ENCODE measurements at regions not wholly inside any gene's neighbourhood (a gene's known extent, or its start where the extent isn't known, plus 50 kb on each side); places are given as distances from the start of the nearest gene placed in this dataset.
A peak's percentile ranks its signal among the peaks of the same experiment; 100 is the strongest.

GRCh38 chr7:47145186-47145725, 436.7 kb downstream of the TNS3 start:
- no peak for DNase-seq

GRCh38 chr7:47143339-47143738, 438.6 kb downstream of the TNS3 start:
- DNase-seq = no peak

GRCh38 chr7:47142867-47143175, 439.1 kb downstream of the TNS3 start:
- DNase-seq = no peak

GRCh38 chr7:47142169-47142866, 439.6 kb downstream of the TNS3 start:
- no peak for DNase-seq

GRCh38 chr7:47132471-47132870, 449.4 kb downstream of the TNS3 start:
- no peak for DNase-seq

GRCh38 chr7:47128700-47129099, 453.2 kb downstream of the TNS3 start:
- DNase-seq = no peak

- no peak for DNase-seq
These were observed 456.4 kb downstream of the TNS3 start for GRCh38 chr7:47125529-47125928.

- no peak for DNase-seq
These were observed 462.5 kb downstream of the TNS3 start for GRCh38 chr7:47119261-47119865.

- no peak for DNase-seq
These were observed 477.7 kb downstream of the TNS3 start for GRCh38 chr7:47104206-47104549.

- no peak for DNase-seq
These were observed 478.3 kb downstream of the TNS3 start for GRCh38 chr7:47103498-47104205.

- DNase-seq = no peak
These were observed 479.5 kb downstream of the TNS3 start for GRCh38 chr7:47102331-47102841.

- peak in 1 of 5 experiments; percentile 1 for DNase-seq
These were observed 481.0 kb downstream of the TNS3 start for GRCh38 chr7:47100817-47101435.

GRCh38 chr7:47100148-47100816, 481.6 kb downstream of the TNS3 start:
- DNase-seq = no peak

- DNase-seq = no peak
These were observed 484.5 kb downstream of the TNS3 start for GRCh38 chr7:47097431-47097830.

GRCh38 chr7:47095946-47096345, 486.0 kb downstream of the TNS3 start:
- no peak for DNase-seq

- no peak for DNase-seq
These were observed 487.4 kb downstream of the TNS3 start for GRCh38 chr7:47094462-47094861.

GRCh38 chr7:47093320-47094234, 488.3 kb downstream of the TNS3 start:
- DNase-seq = no peak

GRCh38 chr7:47092336-47092735, 489.6 kb downstream of the TNS3 start:
- no peak for DNase-seq

GRCh38 chr7:47091141-47091540, 490.8 kb downstream of the TNS3 start:
- DNase-seq = no peak

GRCh38 chr7:47089461-47089860, 492.4 kb downstream of the TNS3 start:
- no peak for DNase-seq

- DNase-seq = no peak
These were observed 492.9 kb downstream of the TNS3 start for GRCh38 chr7:47089068-47089417.
